ENCODE measurements at regions not wholly inside any gene's neighbourhood (a gene's known extent, or its start where the extent isn't known, plus 50 kb on each side); places are given as distances from the start of the nearest gene placed in this dataset.

GRCh38 chr5:168027007-168027406 is 264.4 kb upstream of the WWC1 start:
- Histone ChIP-seq H3K4me1 (ENCODE audit: control insufficient read depth in 4 of 4, insufficient read depth in 4 of 4, low read length in 3 of 4) (no peaks in the 10 kb centered on the region), H3K27ac (ENCODE audit: low read depth in 1 of 2, low read length in 2 of 2) (no peak overlapping the region), H3K4me3 (ENCODE audit: low read depth in 1 of 3, low read length in 3 of 3) (no peak overlapping the region), H3K36me3 (ENCODE audit: control insufficient read depth in 4 of 4, insufficient read depth in 3 of 4, low read depth in 1 of 4, low read length in 3 of 4) (no peaks in the 10 kb centered on the region), H3K9me3 (ENCODE audit: control insufficient read depth in 4 of 4, low read length in 3 of 4) (no peaks in the 10 kb centered on the region), H3K27me3 (ENCODE audit: control insufficient read depth in 4 of 4, insufficient read depth in 4 of 4, low read length in 3 of 4) (no peaks in the 10 kb centered on the region), H3K9ac (ENCODE audit: low read depth in 1 of 2, low read length in 2 of 2) (no peak overlapping the region)
- DNase-seq (ENCODE audit: low spot score): no peak
- no peak for TF ChIP-seq YY1 (IDR thresholded peaks at IDR 0.05)
- no peak for TF ChIP-seq GABPA (IDR thresholded peaks at IDR 0.05 in 1 of 2, conservative IDR thresholded peaks at IDR 0.05 in 1 of 2)
- TF ChIP-seq RXRA (IDR thresholded peaks at IDR 0.05): no peak
- no peak for TF ChIP-seq ATF3 (IDR thresholded peaks at IDR 0.05)
- no peak for TF ChIP-seq REST (IDR thresholded peaks at IDR 0.05)
- no peak for TF ChIP-seq ZBTB33 (IDR thresholded peaks at IDR 0.05)
- no peak for TF ChIP-seq CTCF (IDR thresholded peaks at IDR 0.05; ENCODE audit: low read depth, low read length, missing input control)
- no peak for TF ChIP-seq TAF1 (conservative IDR thresholded peaks at IDR 0.05)
- no peak for TF ChIP-seq FOXA2 (IDR thresholded peaks at IDR 0.05)
- no peak for TF ChIP-seq HNF4A (conservative IDR thresholded peaks at IDR 0.05)
- TF ChIP-seq NR2F2 (IDR thresholded peaks at IDR 0.05): no peak
- no peak for TF ChIP-seq SP1 (IDR thresholded peaks at IDR 0.05)
- TF ChIP-seq EGR1 (IDR thresholded peaks at IDR 0.05; ENCODE audit: low read depth in 2 of 2): no peak
- TF ChIP-seq JUND (IDR thresholded peaks at IDR 0.05): no peak
- TF ChIP-seq HNF4G (IDR thresholded peaks at IDR 0.05): no peak
- no peak for TF ChIP-seq FOXA1 (IDR thresholded peaks at IDR 0.05)
- no peak for TF ChIP-seq RAD21 (IDR thresholded peaks at IDR 0.05)
- WGBS: 74% methylated on average over 6 of the region's 6 CpGs

GRCh38 chr5:168030912-168031311 is 260.5 kb upstream of the WWC1 start:
- H3K27me3 ChIP-seq (ENCODE audit: control insufficient read depth in 4 of 4, insufficient read depth in 4 of 4, low read length in 3 of 4): no peaks in the 10 kb centered on the region
- TF ChIP-seq MAX (IDR thresholded peaks at IDR 0.05) (no peak), FOXA1 (IDR thresholded peaks at IDR 0.05) (no peak), JUND (IDR thresholded peaks at IDR 0.05) (no peak), CTCF (IDR thresholded peaks at IDR 0.05; ENCODE audit: low read depth, low read length, missing input control) (no peak), HNF4A (conservative IDR thresholded peaks at IDR 0.05) (no peak), RAD21 (IDR thresholded peaks at IDR 0.05) (no peak), EGR1 (IDR thresholded peaks at IDR 0.05; ENCODE audit: low read depth in 2 of 2) (no peak), RXRA (IDR thresholded peaks at IDR 0.05) (no peak), REST (IDR thresholded peaks at IDR 0.05) (no peak), SP1 (IDR thresholded peaks at IDR 0.05) (no peak), HNF4G (IDR thresholded peaks at IDR 0.05) (no peak), YY1 (IDR thresholded peaks at IDR 0.05) (no peak)

More at GRCh38 chr5:168030912-168031311, 260.5 kb upstream of the WWC1 start:
- H3K4me3 ChIP-seq (ENCODE audit: low read depth in 1 of 3, low read length in 3 of 3): no peak overlapping the region
- WGBS: 59% methylated on average over 2 of the region's 2 CpGs
- no peaks in the 10 kb centered on the region for H3K36me3 ChIP-seq (ENCODE audit: control insufficient read depth in 4 of 4, insufficient read depth in 3 of 4, low read depth in 1 of 4, low read length in 3 of 4)
- no peaks in the 10 kb centered on the region for H3K9me3 ChIP-seq (ENCODE audit: control insufficient read depth in 4 of 4, low read length in 3 of 4)
- H3K27ac ChIP-seq (ENCODE audit: low read depth in 1 of 2, low read length in 2 of 2): no peak overlapping the region
- no peak for DNase-seq (ENCODE audit: low spot score)
- no peaks in the 10 kb centered on the region for H3K4me1 ChIP-seq (ENCODE audit: control insufficient read depth in 4 of 4, insufficient read depth in 4 of 4, low read length in 3 of 4)
- no peak overlapping the region for H3K9ac ChIP-seq (ENCODE audit: low read depth in 1 of 2, low read length in 2 of 2)

Measured in liver (tissue), 8 donors.